K562 (cell line): ENCODE measurements at regions not wholly inside any gene's neighbourhood (a gene's known extent, or its start where the extent isn't known, plus 50 kb on each side); places are given as distances from the start of the nearest gene placed in this dataset.
A peak's percentile ranks its signal among the peaks of the same experiment; 100 is the strongest.

Source experiments
- ATAC-seq: fragments of 200-7000 bp; cut with Tn5 transposase; 3 replicates; pipeline ENCODE4 v1.9.1; 2020; ENCODE audit warnings: moderate library complexity
- BruUV-seq: library from RNA; stranded (reverse); fragments of 400-500 nt; replicated peaks from 2 replicates; lab custom pipeline; 2021; lab: Mats Ljungman, UMichigan
- CTCF ChIA-PET: fragments of 300-600 bp; formaldehyde crosslinking; extraction: SDS; loops from one replicate; lab custom pipeline; 2021; ENCODE audit warnings: low intra/inter-chr PET ratio; lab: Yijun Ruan, JAX
- POLR2A ChIA-PET: fragments of 300-600, 350-650 bp; sonication (Branson Sonifier 250); formaldehyde crosslinking; extraction: SDS; loops from one replicate; lab custom pipeline; 2021; ENCODE audit warnings: antibody characterized with exemption, inconsistent platforms; lab: Yijun Ruan, JAX
- DNase-seq, 4 experiments: peaks; one replicate each; pipeline versions ENCODE4 v3.0.0 to v3.0.0-alpha.2; 2011 to 2018; ENCODE audit warnings: low spot score in 3 of 4, mixed read lengths in 3 of 4; ENCODE audit errors: extremely low read depth in 1 of 4
- FAIRE-seq: peaks from 2 replicates; lab custom pipeline; 2011; peaks lifted over from hg19 to GRCh38; lab: Jason Lieb, UNC
- H2AFZ ChIP-seq: 2 replicates; pipeline ENCODE4 v1.6.0; 2011; ENCODE audit warnings: low read depth, low read length, control low read depth, inconsistent platforms
- H3K27ac ChIP-seq: fragments of 200-600 bp; 3 replicates; pipeline ENCODE4 v1.8.0; 2011; ENCODE audit warnings: low read depth, mild to moderate bottlenecking, control low read depth, inconsistent platforms, low read length, moderate library complexity, mixed read lengths; ENCODE audit errors: extremely low read depth
- H3K27me3 ChIP-seq, 2 experiments: fragments of 300-600 bp in 1 of 2; 2 replicates in 1 of 2; 3 replicates in 1 of 2; pipeline versions ENCODE4 v1.6.0 to v1.8.0; 2011; ENCODE audit warnings: inconsistent platforms in 2 of 2, low read length in 2 of 2, mild to moderate bottlenecking in 1 of 2, mixed read lengths in 1 of 2, moderate library complexity in 1 of 2; ENCODE audit not compliant: control insufficient read depth in 2 of 2, insufficient read depth in 2 of 2
- H3K36me3 ChIP-seq: fragments of 300-600 bp; 3 replicates; pipeline ENCODE4 v1.8.0; 2011; ENCODE audit warnings: mild to moderate bottlenecking, low read length, inconsistent platforms; ENCODE audit not compliant: control insufficient read depth, insufficient read depth
- H3K4me1 ChIP-seq, 2 experiments: fragments of 200-600 bp in 1 of 2; replicated peaks in 1 of 2; 2 replicates in 1 of 2; 3 replicates in 1 of 2; pipeline versions ENCODE4 v1.5.1 to v1.8.0; 2011; ENCODE audit warnings: inconsistent platforms in 2 of 2, low read length in 2 of 2, mild to moderate bottlenecking in 1 of 2, mixed read lengths in 1 of 2, moderate library complexity in 1 of 2; ENCODE audit not compliant: control insufficient read depth in 2 of 2, insufficient read depth in 2 of 2
- H3K4me2 ChIP-seq: 2 replicates; pipeline ENCODE4 v1.6.1; 2011; ENCODE audit warnings: low read length, control low read depth, inconsistent platforms, mixed read lengths; ENCODE audit not compliant: insufficient read depth
- H3K4me3 ChIP-seq: fragments of 200-600 bp; sonication (generic), shearing (Covaris generic); 2 replicates; pipeline ENCODE4 v1.5.1; 2016; ENCODE audit warnings: control low read depth, inconsistent platforms
- H3K79me2 ChIP-seq: fragments of 200-600 bp; 3 replicates; pipeline ENCODE4 v1.8.0; 2011; ENCODE audit warnings: low read length, inconsistent platforms; ENCODE audit not compliant: control insufficient read depth, insufficient read depth
- H3K9ac ChIP-seq, 2 experiments: 2 replicates each; pipeline versions ENCODE4 v1.6.0 to v1.6.1; 2011; ENCODE audit warnings: low read depth in 2 of 2, low read length in 2 of 2, control low read depth in 1 of 2, inconsistent platforms in 1 of 2, mild to moderate bottlenecking in 1 of 2, mixed read lengths in 1 of 2; ENCODE audit not compliant: insufficient read depth in 1 of 2
- H3K9me1 ChIP-seq: one replicate; pipeline ENCODE4 v1.6.0; 2011; ENCODE audit warnings: inconsistent platforms, mild to moderate bottlenecking, low read length, moderate library complexity; ENCODE audit not compliant: control insufficient read depth, insufficient read depth
- H3K9me3 ChIP-seq: replicated peaks from 2 replicates; pipeline ENCODE4 v1.5.1; 2011; ENCODE audit warnings: low read depth, low read length, inconsistent platforms; ENCODE audit not compliant: control insufficient read depth, insufficient read depth
- H4K20me1 ChIP-seq: replicated peaks from 2 replicates; pipeline ENCODE4 v1.6.1; 2011; ENCODE audit warnings: low read length, inconsistent platforms, mixed read lengths; ENCODE audit not compliant: control insufficient read depth, insufficient read depth
- GTF2F1 ChIP-seq: IDR thresholded peaks from 2 replicates; pipeline ENCODE4 v1.6.1; 2011; ENCODE audit warnings: low read depth, low read length, improper control_type of control experiment
- HMBOX1 ChIP-seq: sonication (generic); IDR thresholded peaks from 2 replicates; pipeline ENCODE4 v1.6.1; 2016
- IRF1 ChIP-seq: sonication (generic); formaldehyde crosslinking; IDR thresholded peaks from 2 replicates; pipeline ENCODE4 v1.8.0; 2022; ENCODE audit warnings: missing genetic modification reagents, mild to moderate bottlenecking, borderline replicate concordance
- MAFK ChIP-seq: IDR thresholded peaks from 2 replicates; pipeline ENCODE4 v1.6.1; 2011; ENCODE audit warnings: low read length, improper control_type of control experiment
- PBX2 ChIP-seq, 2 experiments: IDR thresholded peaks in 1 of 2; conservative IDR thresholded peaks in 1 of 2; 2 replicates each; pipeline ENCODE4 v1.6.1; 2016; ENCODE audit warnings: low read depth in 2 of 2, mild to moderate bottlenecking in 1 of 2, missing compliant biosample characterization in 1 of 2, missing genetic modification characterization in 1 of 2, moderate library complexity in 1 of 2
- RBM25 ChIP-seq: fragments of 200-400 bp; formaldehyde crosslinking; IDR thresholded peaks from 2 replicates; pipeline ENCODE4 v1.6.1; 2018; ENCODE audit warnings: low read length, low read depth, moderate library complexity; ENCODE audit not compliant: severe bottlenecking
- SMC3 ChIP-seq: conservative IDR thresholded peaks from 2 replicates; pipeline ENCODE4 v1.6.1; 2011; ENCODE audit warnings: low read depth, low read length, improper control_type of control experiment; ENCODE audit not compliant: insufficient read depth
- TCF7L2 ChIP-seq: fragments of 150-350 bp; IDR thresholded peaks from 2 replicates; pipeline ENCODE4 v1.6.1; 2016; ENCODE audit warnings: low read depth, mild to moderate bottlenecking, low read length, moderate library complexity
- ZNF347 ChIP-seq: fragments of 450-650 bp; formaldehyde crosslinking; IDR thresholded peaks from 2 replicates; pipeline ENCODE4 v1.4.0; 2020; ENCODE audit warnings: low read depth, mild to moderate bottlenecking, moderate library complexity
- ZNF76 ChIP-seq: fragments of 250-450 bp; sonication (Bioruptor Pico); IDR thresholded peaks from 2 replicates; pipeline ENCODE4 v1.4.0; 2020; ENCODE audit warnings: mild to moderate bottlenecking, moderate library complexity, borderline replicate concordance
- WGBS: fragments of 100-300 bp; shearing (Covaris generic); methylation state at CpG from one replicate; pipeline ENCODE4 v1.1.6; 2016; ENCODE audit warnings: low coverage, mixed read lengths; ENCODE audit not compliant: insufficient coverage; ENCODE audit errors: missing lambda C conversion rate; 5-methylcytosine and 5-hydroxymethylcytosine counted together
- in situ Hi-C: fragments of 300-500 bp; cut with MboI; formaldehyde crosslinking; loops from 4 replicates; pipeline ENCODE4 v1.15.0; 2018; ENCODE audit warnings: inconsistent platforms, mixed read lengths
- intact Hi-C: fragments of 100-400 bp; cut with micrococcal nuclease; formaldehyde crosslinking; loops from 2 replicates; pipeline ENCODE4 v1.14.2; 2022

- WGBS, result 14% methylated on average over 11 of the region's 11 CpGs
- in situ Hi-C loops, result loop anchor here (5.0 to 10.0 kb wide), 2 partner anchors 249 to 407 kb away; no protein-coding TSS in a partner anchor
- no peak for TF ChIP-seq MAFK
- peak; percentile 49 for TF ChIP-seq RBM25
- TF ChIP-seq SMC3, result 0 out of 2 replicates have a peak, but pooled peaks have one; percentile 29
- no peak for TF ChIP-seq ZNF76 (CRISPR knock-in tag)
- no peak for TF ChIP-seq GTF2F1
- TF ChIP-seq HMBOX1, result no peak
- no peak for TF ChIP-seq IRF1 (CRISPR knock-in tag)
- no peak for TF ChIP-seq ZNF347
- TF ChIP-seq TCF7L2, result no peak
- no peak for TF ChIP-seq PBX2 (CRISPR knock-in tag; IDR thresholded peaks at IDR 0.05; ENCODE audit: low read depth)
- no peak for TF ChIP-seq PBX2 (tag; conservative IDR thresholded peaks at IDR 0.05; ENCODE audit: low read depth)
Observed at GRCh38 chr16:11405331-11406176, 60.3 kb downstream of the RMI2 start.

More at GRCh38 chr16:11405331-11406176, 60.3 kb downstream of the RMI2 start:
- H3K4me3 ChIP-seq, result no peak overlapping the region
- ChIA-PET POLR2A (interaction anchor here (0.6 kb wide), 1 partner anchor 393 kb away, joined by 3 read pairs; no protein-coding TSS in a partner anchor), CTCF (interaction anchor here (0.9 to 1.9 kb wide), 4 partner anchors 9 to 451 kb away, joined by 3 to 7 read pairs (median 4); no protein-coding TSS in a partner anchor)
- no peak overlapping the region for H3K9ac ChIP-seq
- peak; percentile 85 for FAIRE-seq
- H3K9me1 ChIP-seq, result no peaks in the 10 kb centered on the region
- H3K79me2 ChIP-seq, result no peaks in the 10 kb centered on the region
- H3K27ac ChIP-seq, result no peak overlapping the region
- DNase-seq, result peak; percentile 56 to 66 (median 64)
- H2AFZ ChIP-seq, result no peak overlapping the region
- intact Hi-C loops, result loop anchor here (2.0 to 10.0 kb wide), 5 partner anchors 119 to 441 kb away; a partner anchor contains a TSS
- H3K4me2 ChIP-seq, result no peak overlapping the region
- peaks cover 3 to 45% of the 10 kb centered on the region in 2 experiments; a peak in 4 of 5 replicates for H3K27me3 ChIP-seq
- no peaks in the 10 kb centered on the region for H3K9me3 ChIP-seq
- H3K4me1 ChIP-seq, result peaks cover 0 to 23% of the 10 kb centered on the region in 2 experiments; a peak in 2 of 5 replicates
- ATAC-seq, result peak; percentile 63
- 0 out of 2 replicates have a peak, but pooled peaks cover 3% of the 10 kb centered on the region for H4K20me1 ChIP-seq
- no peaks in the 10 kb centered on the region for H3K36me3 ChIP-seq
- BruUV-seq, result no TSS peak
